ENCODE measurements at regions not wholly inside any gene's neighbourhood (a gene's known extent, or its start where the extent isn't known, plus 50 kb on each side); places are given as distances from the start of the nearest gene placed in this dataset.
"Not testable (repeated sequence)": the region's sequence is repeated elsewhere in the genome, so short reads cannot be mapped to it uniquely, and the experiment has no call there.

DNA sequence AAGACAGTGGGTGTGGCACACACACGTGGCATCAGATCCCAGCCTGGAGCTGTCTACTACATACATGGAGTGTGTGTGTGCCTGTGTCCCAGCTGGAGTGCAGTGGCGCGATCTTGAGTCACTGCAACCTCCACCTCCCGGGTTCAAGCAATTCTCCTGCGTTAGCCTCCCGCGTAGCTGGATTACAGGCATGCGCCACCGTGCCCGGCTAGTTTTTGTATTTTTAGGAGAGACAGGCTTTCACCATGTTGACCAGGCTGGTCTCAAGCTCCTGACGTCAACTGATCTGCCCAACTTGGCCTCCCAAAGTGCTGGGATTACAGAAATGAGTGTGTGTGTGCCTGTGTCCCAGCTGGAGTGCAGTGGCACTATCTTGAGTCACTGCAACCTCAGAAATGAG, 108.8 kb downstream of the IL12A start:
- DNase-seq (ENCODE audit: low read depth): no peak

DNA sequence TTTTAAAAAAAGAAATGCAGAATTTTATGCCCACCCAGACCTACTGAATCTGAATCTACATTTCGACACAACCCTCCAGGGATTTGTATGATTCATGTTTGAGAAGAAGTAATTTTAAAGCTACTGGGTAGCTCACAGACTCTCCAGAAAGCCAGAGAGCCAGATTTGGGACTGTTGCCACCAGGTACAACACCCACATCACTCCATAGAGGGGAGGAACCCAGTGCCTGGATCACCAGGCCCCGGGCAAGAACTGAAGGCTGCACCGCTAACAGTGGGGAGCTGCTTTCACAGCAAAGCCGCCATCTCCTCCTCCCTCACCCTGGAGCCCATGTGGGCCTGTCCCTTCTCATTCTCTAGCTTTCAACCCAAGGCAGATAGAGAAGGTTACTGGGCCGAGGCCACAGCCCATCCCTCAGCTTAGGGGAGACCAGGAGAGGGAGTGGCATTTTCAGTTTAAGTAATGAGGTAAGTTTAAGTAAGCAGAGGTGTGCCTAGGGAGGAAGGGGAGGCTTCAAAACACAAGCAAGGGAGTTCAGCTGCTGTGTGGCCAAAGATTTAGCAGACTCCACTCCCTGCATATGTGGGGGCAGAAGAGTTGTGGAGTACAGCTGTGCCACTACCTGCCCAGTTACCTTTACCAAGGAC, 109.8 kb downstream of the IL12A start:
- DNase-seq (ENCODE audit: low read depth): no peak

GRCh38 chr3:160098926-160099626, 110.4 kb downstream of the IL12A start:
- DNase-seq (ENCODE audit: low read depth): no peak

DNA sequence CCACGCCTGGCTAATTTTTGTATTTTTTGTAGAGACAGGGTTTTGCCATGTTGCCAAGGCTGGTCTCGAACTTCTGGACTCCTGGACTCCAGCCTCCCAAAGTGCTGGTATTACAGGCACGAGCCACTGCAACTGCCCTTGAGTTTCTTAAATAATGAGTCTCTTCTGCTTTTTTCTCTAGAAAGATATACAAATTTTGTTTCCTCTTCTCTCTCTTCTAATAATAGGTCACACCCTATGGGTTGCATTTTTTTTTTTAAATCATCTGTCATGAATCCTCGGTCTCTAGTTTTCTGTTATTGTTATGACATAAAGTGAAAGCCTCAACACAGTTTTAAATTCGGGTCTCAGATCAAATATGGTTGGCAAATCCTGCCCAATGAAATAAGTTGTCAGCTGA, 111.2 kb downstream of the IL12A start:
- no peak for DNase-seq (ENCODE audit: low read depth)

DNA sequence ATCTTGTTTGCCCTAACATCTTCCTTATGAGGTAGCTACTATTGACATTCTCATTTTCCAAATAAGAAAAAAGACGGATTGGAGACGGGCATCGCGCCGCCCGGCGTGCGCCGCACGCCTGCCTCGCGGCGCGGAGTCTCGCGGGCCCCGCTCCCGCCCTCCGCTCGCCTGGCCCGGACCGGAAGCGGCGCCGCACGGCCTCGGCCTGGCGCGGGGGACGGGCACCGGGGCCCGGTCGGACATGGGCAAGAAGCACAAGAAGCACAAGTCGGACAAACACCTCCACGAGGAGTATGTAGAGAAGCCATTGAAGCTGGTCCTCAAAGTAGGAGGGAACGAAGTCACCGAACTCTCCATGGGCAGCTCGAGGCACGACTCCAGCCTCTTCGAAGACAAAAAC, 112.0 kb downstream of the IL12A start:
- DNase-seq (ENCODE audit: low read depth): no peak

DNA sequence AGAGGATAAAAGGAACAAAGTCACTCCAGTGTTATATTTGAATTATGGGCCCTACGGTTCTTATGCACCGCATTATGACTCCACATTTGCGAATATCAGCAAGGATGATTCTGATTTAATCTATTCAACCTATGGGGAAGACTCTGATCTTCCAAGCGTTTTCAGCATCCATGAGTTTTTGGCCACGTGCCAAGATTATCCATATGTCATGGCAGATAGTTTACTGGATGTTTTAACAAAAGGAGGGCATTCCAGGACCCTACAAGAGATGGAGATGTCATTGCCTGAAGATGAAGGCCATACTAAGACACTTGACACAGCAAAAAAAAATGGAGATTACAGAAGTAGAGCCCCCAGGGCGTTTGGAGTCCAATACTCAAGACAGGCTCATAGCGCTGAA, 113.4 kb downstream of the IL12A start:
- DNase-seq (ENCODE audit: low read depth): not testable (repeated sequence)

GRCh38 chr3:160103397-160103796, 114.8 kb downstream of the IL12A start:
- no peak for DNase-seq (ENCODE audit: low read depth)

- DNase-seq (ENCODE audit: low read depth): no peak
Measured at GRCh38 chr3:160105907-160106584, 117.4 kb downstream of the IL12A start.

DNA sequence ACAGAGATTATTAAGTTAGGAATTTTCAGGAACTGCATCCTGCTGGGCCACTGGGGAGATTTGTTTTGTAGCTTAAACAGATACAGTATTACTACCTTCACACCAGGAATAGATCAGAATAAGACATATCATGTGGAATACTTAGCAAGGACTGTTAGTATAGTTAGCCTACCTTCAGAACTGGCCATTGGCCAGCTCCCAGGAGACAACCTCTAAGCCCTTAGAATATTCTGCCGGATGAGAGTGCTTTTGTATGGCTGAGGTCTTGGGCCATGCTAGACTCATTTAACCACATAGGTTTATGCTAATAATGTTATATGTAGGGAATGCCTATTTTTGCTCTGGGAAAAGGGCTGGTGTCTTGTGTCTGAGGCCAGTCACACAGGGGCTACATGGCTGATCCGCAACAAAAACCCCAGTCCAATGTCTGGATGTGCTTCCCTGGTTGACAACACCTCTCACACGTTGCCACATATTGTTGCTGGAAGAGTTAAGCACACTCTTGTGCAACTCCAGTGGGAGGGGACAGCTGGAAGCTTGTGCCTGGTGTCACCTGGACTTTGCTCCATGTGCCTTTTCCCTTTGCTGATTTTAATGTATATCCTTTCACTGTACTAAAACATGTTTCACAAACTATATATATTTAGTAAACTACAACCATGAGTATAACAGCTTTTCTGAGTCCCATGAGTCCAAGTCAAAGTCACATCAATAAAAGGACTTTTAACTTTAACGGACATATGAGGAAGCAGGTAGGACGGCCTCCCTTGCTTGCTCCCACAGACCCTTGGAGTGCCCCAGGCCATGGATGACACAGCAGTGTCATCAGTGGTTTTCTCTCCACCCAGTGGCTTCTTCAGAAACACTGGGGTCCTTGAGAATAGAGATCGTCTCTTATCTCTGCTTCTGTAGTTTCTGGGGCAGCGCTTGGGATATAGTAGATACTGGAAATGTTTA, 118.0 kb upstream of the C3orf80 start:
- DNase-seq (ENCODE audit: low read depth): no peak

DNA sequence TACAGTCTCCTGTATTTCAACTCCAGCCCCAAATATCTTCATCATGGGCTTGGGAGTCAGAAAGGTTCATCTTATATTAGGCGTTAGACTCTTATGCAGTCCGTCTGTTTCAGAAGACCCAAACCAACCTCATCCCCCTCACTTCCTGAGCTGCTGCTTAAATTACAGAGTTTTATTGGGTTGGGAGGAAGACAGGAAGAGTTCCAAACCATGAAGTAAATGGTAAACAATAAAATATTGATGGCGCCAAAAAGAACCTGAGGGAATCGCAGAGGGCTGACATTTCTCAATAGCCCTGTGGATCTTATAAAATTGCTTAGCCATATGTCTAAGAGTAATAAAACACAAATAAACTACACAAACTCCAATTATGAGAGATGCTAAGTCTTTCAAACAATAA, 116.9 kb upstream of the C3orf80 start:
- no peak for DNase-seq (ENCODE audit: low read depth)

DNA sequence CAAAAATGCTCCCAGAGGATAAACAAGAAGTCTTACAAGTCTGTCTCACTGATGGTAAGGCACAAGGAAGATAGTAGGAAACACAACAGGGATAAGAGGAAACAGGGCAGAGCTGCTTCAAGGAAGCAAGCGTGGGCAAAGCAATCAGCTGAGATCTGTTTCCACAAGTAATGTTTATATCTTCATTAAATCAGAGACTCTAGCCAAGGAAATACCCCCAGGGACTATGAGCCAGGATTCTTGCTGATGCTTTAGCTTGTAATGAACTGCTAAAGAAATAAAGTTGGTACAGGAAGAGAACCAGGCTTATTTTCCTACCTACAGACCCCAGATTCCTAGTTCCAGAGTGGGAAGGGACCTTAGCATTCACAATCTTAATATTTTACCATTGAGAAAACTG, 112.7 kb upstream of the C3orf80 start:
- no peak for DNase-seq (ENCODE audit: low read depth)

GRCh38 chr3:160112996-160113395, 112.2 kb upstream of the C3orf80 start:
- DNase-seq (ENCODE audit: low read depth): no peak

- DNase-seq (ENCODE audit: low read depth): no peak
Measured at GRCh38 chr3:160114355-160114995, 110.7 kb upstream of the C3orf80 start.

DNA sequence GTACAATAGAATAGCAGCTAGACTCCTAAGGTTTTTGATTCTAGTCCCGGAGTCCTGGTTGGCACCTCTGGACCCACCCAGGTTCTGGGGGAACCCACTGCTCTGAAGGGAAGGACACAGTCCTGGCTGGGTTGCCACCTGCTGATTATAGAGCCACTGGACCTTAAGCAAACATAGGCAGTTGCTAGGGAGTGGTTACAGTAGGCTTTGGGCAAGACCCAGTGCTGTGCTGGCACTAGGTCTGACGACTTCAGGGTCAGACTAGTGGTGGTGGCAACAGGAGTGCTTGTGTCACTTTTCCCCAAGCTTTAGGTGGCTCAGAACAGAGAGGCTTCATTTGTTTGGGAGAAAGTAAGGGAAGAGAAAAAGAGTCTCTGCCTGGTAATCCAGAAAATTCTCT, 109.8 kb upstream of the C3orf80 start:
- no peak for DNase-seq (ENCODE audit: low read depth)

DNA sequence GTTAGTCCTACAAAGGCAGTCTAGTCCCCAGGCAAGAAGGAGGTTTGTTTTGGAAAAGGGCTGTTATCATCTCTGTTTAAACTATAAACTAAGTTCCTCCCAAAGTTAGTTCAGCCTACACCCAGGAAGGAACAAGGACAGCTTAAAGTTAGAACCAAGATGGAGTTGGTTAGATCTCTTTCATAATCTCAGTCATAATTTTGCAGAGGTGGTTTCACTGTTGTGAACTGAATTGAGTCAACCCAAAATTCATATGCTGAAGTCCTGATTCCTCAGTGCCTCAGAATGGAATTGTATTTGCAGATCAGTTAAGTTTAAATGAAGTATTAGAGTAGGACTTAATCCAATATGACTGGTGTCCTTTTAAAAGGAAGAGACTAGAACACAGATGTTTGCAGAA, 101.0 kb upstream of the C3orf80 start:
- DNase-seq (ENCODE audit: low read depth): no peak

GRCh38 chr3:160125258-160125657, 100.0 kb upstream of the C3orf80 start:
- DNase-seq (ENCODE audit: low read depth): no peak

- DNase-seq (ENCODE audit: low read depth): no peak
Measured at GRCh38 chr3:160126051-160126450, 99.2 kb upstream of the C3orf80 start.

GRCh38 chr3:160126761-160127160, 98.5 kb upstream of the C3orf80 start:
- no peak for DNase-seq (ENCODE audit: low read depth)

DNA sequence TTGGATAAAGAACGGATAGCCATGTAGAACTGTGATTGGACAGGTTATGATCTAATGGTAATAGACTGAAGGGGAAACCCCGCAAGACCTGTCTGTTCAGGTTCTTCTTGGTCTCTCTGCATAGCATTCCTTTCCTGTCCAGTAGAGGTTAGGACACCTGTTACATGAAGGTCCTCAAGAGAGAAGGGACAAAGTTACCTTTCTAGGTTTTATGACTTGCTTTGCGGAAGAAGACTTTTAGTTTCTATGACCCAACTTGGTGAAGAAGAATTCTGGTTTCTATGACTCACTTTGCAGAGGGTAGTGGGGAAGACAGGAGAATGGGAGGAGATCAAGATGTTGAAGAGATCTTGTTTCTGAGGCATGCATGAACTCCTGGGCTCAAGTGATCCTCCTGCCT, 97.9 kb upstream of the C3orf80 start:
- DNase-seq (ENCODE audit: low read depth): no peak

DNA sequence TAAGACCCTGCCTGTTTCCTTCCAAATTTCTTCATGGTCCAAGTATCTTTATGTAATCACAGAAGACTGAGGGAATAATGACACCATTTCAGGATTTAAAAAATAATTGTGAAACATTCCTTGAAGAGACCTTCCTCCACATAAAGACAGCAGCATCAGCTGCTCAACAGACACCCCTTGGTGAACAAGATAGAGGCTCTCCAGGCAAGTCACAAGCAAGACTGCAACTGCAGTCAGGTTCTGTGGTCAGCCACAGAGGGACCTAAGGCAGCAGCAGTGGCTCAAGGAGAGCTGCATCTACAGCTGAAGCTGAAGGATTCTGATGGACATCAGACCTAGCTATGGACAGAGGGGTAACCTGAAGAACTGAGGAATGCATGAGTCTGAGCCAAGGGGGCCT, 97.2 kb upstream of the C3orf80 start:
- no peak for DNase-seq (ENCODE audit: low read depth)

GRCh38 chr3:160129459-160130061, 95.7 kb upstream of the C3orf80 start:
- DNase-seq (ENCODE audit: low read depth): peak; percentile 86

All from fibroblast of the conjunctiva (primary cell).